Gastrocnemius medialis (tissue), 4 donors: ENCODE measurements at regions not wholly inside any gene's neighbourhood (a gene's known extent, or its start where the extent isn't known, plus 50 kb on each side); places are given as distances from the start of the nearest gene placed in this dataset.

Source experiments
- ATAC-seq, 2 donors: fragments of 150-250 bp; one replicate each; pipeline ENCODE4 v1.9.1; 2016
- DNase-seq, 2 donors: peaks; one replicate each; pipeline ENCODE4 v3.0.0-alpha.2; 2019
- H3K27ac ChIP-seq, 4 donors: fragments of 200-600 bp; sonication (generic); 1 replicate in 1 of 4; 2 replicates in 3 of 4; pipeline ENCODE4 v1.5.1; 2016 to 2018; ENCODE audit warnings: mild to moderate bottlenecking in 2 of 4, moderate library complexity in 1 of 4
- H3K27me3 ChIP-seq, 3 donors: fragments of 200-600 bp; sonication (generic) in 2 of 3; 1 replicate in 1 of 3; 2 replicates in 2 of 3; pipeline versions ENCODE4 v1.5.1 to v1.6.0; 2016 to 2019; ENCODE audit warnings: mild to moderate bottlenecking in 1 of 3, moderate library complexity in 1 of 3
- H3K36me3 ChIP-seq, 2 donors: fragments of 200-600 bp; sonication (generic) in 1 of 2; one replicate each; pipeline ENCODE4 v1.5.1; 2017 to 2018
- H3K4me1 ChIP-seq, 2 donors: fragments of 200-600 bp; sonication (generic) in 1 of 2; one replicate each; pipeline ENCODE4 v1.5.1; 2016 to 2017; ENCODE audit warnings: mild to moderate bottlenecking in 2 of 2
- H3K4me3 ChIP-seq, 4 donors: fragments of 200-600 bp; sonication (generic) in 3 of 4; 1 replicate in 1 of 4; 2 replicates in 3 of 4; pipeline ENCODE4 v1.5.1; 2016 to 2019; ENCODE audit warnings: mild to moderate bottlenecking in 2 of 4
- H3K9me3 ChIP-seq, 3 donors: fragments of 200-600 bp; sonication (generic) in 2 of 3; 1 replicate in 1 of 3; 2 replicates in 2 of 3; pipeline ENCODE4 v1.5.1; 2016 to 2019
- CTCF ChIP-seq, 5 experiments: fragments of 450-650 bp in 3 of 5; fragments of 200-600 bp in 2 of 5; sonication (generic) in 2 of 5; IDR thresholded peaks in 4 of 5; conservative IDR thresholded peaks in 1 of 5; 1 replicate in 4 of 5; 2 replicates in 1 of 5; pipeline ENCODE4 v1.5.1; 2016 to 2019; ENCODE audit warnings: antibody characterized with exemption in 5 of 5, mild to moderate bottlenecking in 3 of 5, moderate library complexity in 3 of 5
- POLR2A ChIP-seq, 2 donors: fragments of 450-650 bp; IDR thresholded peaks; one replicate each; pipeline ENCODE4 v1.6.1; 2017; ENCODE audit warnings: antibody characterized with exemption in 2 of 2, mild to moderate bottlenecking in 2 of 2, moderate library complexity in 2 of 2
- in situ Hi-C, 4 donors: fragments of 200-750 bp; cut with MboI; loops; one replicate each; pipeline versions ENCODE4 v1.15.0 to v1.8.0; 2017; ENCODE audit warnings: low sequenced_read_pairs in 4 of 4
- intact Hi-C: fragments of 100-400 bp; cut with DNase I; formaldehyde crosslinking; loops from one replicate; pipeline ENCODE4 v1.15.1; 2023; ENCODE audit warnings: low total_unique reads

DNA sequence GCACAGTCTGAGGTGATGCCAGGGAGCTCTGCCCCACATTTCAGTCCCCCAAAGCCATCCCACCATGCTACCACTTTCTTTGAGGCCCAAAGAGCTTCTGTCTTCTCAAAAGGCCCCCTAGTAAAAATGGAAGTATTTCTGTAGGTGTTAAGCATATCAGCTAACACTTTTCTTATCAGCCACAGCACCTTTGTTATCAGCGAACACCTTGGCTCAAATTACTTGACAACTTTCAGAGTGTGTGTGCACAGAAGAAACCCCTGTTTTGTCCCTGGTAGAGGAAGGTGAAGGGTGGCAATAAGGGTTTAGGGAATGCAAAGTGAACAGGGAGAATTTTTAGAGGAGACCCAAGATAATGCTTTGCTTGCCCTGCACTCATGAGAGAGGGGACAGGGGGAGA, 54.8 kb upstream of the GJA8 start:
- DNase-seq (no peak), ATAC-seq (no peak)
- H3K4me1 ChIP-seq: no peaks in the 10 kb centered on the region
- no peaks in the 10 kb centered on the region for H3K27me3 ChIP-seq
- no peaks in the 10 kb centered on the region for H3K36me3 ChIP-seq
- no peaks in the 10 kb centered on the region for H3K9me3 ChIP-seq
- no peak overlapping the region for H3K4me3 ChIP-seq
- TF ChIP-seq POLR2A (IDR thresholded peaks at IDR 0.05) (no peak), CTCF (IDR thresholded peaks at IDR 0.05 in 4 of 5, conservative IDR thresholded peaks at IDR 0.05 in 1 of 5) (no peak)
- in situ Hi-C loops (no loop called here), intact Hi-C loops (no loop called here)
- no peak overlapping the region for H3K27ac ChIP-seq

DNA sequence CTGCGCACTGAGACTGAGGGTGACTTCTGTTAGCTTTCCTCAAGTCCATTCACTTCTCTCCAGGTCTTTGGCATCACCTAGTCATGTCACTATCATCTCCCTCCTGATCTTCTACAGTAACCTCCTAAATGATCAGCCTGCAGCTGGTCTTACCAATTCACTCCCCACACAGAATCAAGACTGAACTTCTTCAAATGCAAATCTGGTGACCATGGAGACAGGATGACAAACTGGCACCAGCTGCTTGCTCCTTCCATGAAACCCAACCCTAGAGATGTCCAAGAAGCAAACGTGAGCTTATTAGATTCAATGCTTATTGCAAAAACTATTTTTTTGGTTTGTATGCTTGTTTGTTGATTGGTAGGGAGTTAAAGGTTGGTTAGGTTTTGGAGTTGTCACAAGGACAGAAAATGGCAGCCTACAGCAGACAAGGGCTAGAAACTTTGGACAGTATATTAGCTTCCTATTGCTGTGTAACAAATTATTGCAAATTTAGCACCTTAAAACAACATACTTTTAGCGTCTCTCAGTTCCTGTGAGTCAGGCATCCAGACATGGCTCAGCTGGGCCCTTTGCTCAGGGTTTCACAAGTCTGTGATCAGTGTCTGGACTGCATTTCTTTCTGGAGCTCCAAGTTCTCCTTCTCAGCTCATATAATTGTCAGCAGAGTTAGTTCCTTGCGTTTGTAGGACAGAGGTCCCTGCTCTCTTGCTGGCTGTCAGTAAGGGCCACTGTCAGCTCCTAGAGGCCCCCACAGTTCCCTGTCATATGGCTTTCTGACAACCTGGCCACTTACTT, 53.3 kb upstream of the GJA8 start:
- ATAC-seq (no peak), DNase-seq (no peak)
- Histone ChIP-seq H3K4me3 (no peak overlapping the region), H3K4me1 (no peaks in the 10 kb centered on the region), H3K27ac (no peak overlapping the region), H3K36me3 (no peaks in the 10 kb centered on the region), H3K9me3 (no peaks in the 10 kb centered on the region), H3K27me3 (no peaks in the 10 kb centered on the region)
- intact Hi-C loops (no loop called here), in situ Hi-C loops (no loop called here)
- TF ChIP-seq CTCF (IDR thresholded peaks at IDR 0.05 in 4 of 5, conservative IDR thresholded peaks at IDR 0.05 in 1 of 5) (no peak), POLR2A (IDR thresholded peaks at IDR 0.05) (no peak)

DNA sequence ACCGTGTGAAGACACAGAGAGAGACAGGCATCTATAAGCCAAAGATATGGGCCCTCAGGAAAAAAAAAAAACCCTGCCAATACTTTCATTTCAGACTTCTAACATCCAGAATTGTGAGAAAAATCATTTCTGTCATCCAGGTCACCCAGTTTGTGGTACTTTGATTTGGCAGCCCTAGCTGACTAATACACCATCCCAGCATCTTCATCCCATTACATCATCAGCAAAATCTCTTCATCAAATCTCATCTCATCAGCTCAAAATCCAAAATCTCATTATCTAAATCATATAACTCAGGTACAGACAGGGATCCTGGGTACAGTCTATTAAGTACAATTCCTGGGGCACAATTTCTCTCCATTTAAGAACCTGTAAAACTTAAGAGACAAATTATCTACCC, 51.9 kb upstream of the GJA8 start:
- intact Hi-C loops: no loop called here
- DNase-seq: no peak
- Histone ChIP-seq H3K27ac (no peak overlapping the region), H3K4me1 (no peaks in the 10 kb centered on the region), H3K9me3 (no peaks in the 10 kb centered on the region), H3K27me3 (no peaks in the 10 kb centered on the region), H3K36me3 (no peaks in the 10 kb centered on the region), H3K4me3 (no peak overlapping the region)
- TF ChIP-seq POLR2A (IDR thresholded peaks at IDR 0.05): no peak
- no peak for TF ChIP-seq CTCF (IDR thresholded peaks at IDR 0.05 in 4 of 5, conservative IDR thresholded peaks at IDR 0.05 in 1 of 5)
- ATAC-seq: no peak
- in situ Hi-C loops: no loop called here

- no peak overlapping the region for H3K27ac ChIP-seq
- no peaks in the 10 kb centered on the region for H3K27me3 ChIP-seq
- intact Hi-C loops: no loop called here
- H3K9me3 ChIP-seq: no peaks in the 10 kb centered on the region
- H3K4me3 ChIP-seq: no peak overlapping the region
- TF ChIP-seq POLR2A (IDR thresholded peaks at IDR 0.05): no peak
- no peak for TF ChIP-seq CTCF (IDR thresholded peaks at IDR 0.05 in 4 of 5, conservative IDR thresholded peaks at IDR 0.05 in 1 of 5)
- ATAC-seq (no peak), DNase-seq (no peak)
- no peaks in the 10 kb centered on the region for H3K4me1 ChIP-seq
- H3K36me3 ChIP-seq: no peaks in the 10 kb centered on the region
- in situ Hi-C loops: no loop called here
Measured at GRCh38 chr1:147851149-147851548, 51.4 kb upstream of the GJA8 start.
